HG02759 (cell line): ENCODE measurements at regions not wholly inside any gene's neighbourhood (a gene's known extent, or its start where the extent isn't known, plus 50 kb on each side); places are given as distances from the start of the nearest gene placed in this dataset.
A peak's percentile ranks its signal among the peaks of the same experiment; 100 is the strongest.

Source experiments
- ATAC-seq: cut with Tn5 transposase; IDR thresholded peaks from one replicate; pipeline ENCODE4 v1.9.1; 2021; ENCODE audit warnings: mild to moderate bottlenecking, moderate library complexity; ENCODE audit not compliant: unreplicated experiment

GRCh38 chr2:191556463-191556862 lies 121.5 kb upstream of the NABP1 start:
- no peak for ATAC-seq

GRCh38 chr2:191557841-191558240 lies 120.1 kb upstream of the NABP1 start:
- ATAC-seq, result no peak

GRCh38 chr2:191559569-191559968 lies 118.4 kb upstream of the NABP1 start:
- ATAC-seq, result no peak

- ATAC-seq, result no peak
These were observed 117.4 kb upstream of the NABP1 start for GRCh38 chr2:191560411-191560980.

- ATAC-seq, result no peak
These were observed 112.8 kb upstream of the NABP1 start for GRCh38 chr2:191565120-191565519.

GRCh38 chr2:191565647-191566198 lies 112.2 kb upstream of the NABP1 start:
- peak; percentile 51 for ATAC-seq

GRCh38 chr2:191566344-191566743 lies 111.6 kb upstream of the NABP1 start:
- peak; percentile 77 for ATAC-seq

GRCh38 chr2:191567206-191567605 lies 110.7 kb upstream of the NABP1 start:
- no peak for ATAC-seq

GRCh38 chr2:191569025-191569424 lies 108.9 kb upstream of the NABP1 start:
- ATAC-seq, result no peak

- ATAC-seq, result peak; percentile 67
These were observed 106.7 kb upstream of the NABP1 start for GRCh38 chr2:191571163-191571769.

GRCh38 chr2:191572319-191572718 lies 105.6 kb upstream of the NABP1 start:
- no peak for ATAC-seq

GRCh38 chr2:191573216-191573615 lies 104.7 kb upstream of the NABP1 start:
- ATAC-seq, result no peak

GRCh38 chr2:191574232-191574631 lies 103.7 kb upstream of the NABP1 start:
- ATAC-seq, result no peak

GRCh38 chr2:191577605-191578004 lies 100.3 kb upstream of the NABP1 start:
- no peak for ATAC-seq

GRCh38 chr2:191578031-191578430 lies 99.9 kb upstream of the NABP1 start:
- no peak for ATAC-seq

GRCh38 chr2:191580581-191580980 lies 97.4 kb upstream of the NABP1 start:
- ATAC-seq, result no peak

GRCh38 chr2:191581003-191581402 lies 96.9 kb upstream of the NABP1 start:
- no peak for ATAC-seq

- no peak for ATAC-seq
These were observed 95.6 kb upstream of the NABP1 start for GRCh38 chr2:191582355-191582754.

- ATAC-seq, result no peak
These were observed 86.9 kb upstream of the NABP1 start for GRCh38 chr2:191591025-191591424.

- no peak for ATAC-seq
These were observed 84.1 kb upstream of the NABP1 start for GRCh38 chr2:191593622-191594385.

- ATAC-seq, result no peak
These were observed 80.7 kb upstream of the NABP1 start for GRCh38 chr2:191597186-191597751.

- ATAC-seq, result no peak
These were observed 79.6 kb upstream of the NABP1 start for GRCh38 chr2:191598296-191598695.
